GM23338 (cell line): ENCODE measurements at regions not wholly inside any gene's neighbourhood (a gene's known extent, or its start where the extent isn't known, plus 50 kb on each side); places are given as distances from the start of the nearest gene placed in this dataset.

ENCODE experiments used
- ATAC-seq: fragments of 200-7000 bp; cut with Tn5 transposase; 3 replicates; pipeline ENCODE4 v1.9.1; 2020
- DNase-seq: peaks from one replicate; pipeline ENCODE4 v3.0.0-alpha.2; 2015; ENCODE audit warnings: low spot score
- H2AFZ ChIP-seq: fragments of 200-600 bp; sonication (generic); 2 replicates; pipeline ENCODE4 v1.8.0; 2016; ENCODE audit warnings: antibody characterized with exemption, mild to moderate bottlenecking, moderate library complexity
- H3F3A ChIP-seq: fragments of 200-600 bp; sonication (generic); replicated peaks from 2 replicates; pipeline ENCODE4 v1.8.0; 2017; ENCODE audit warnings: antibody characterized with exemption, mixed run types, low read depth
- H3K27ac ChIP-seq: fragments of 200-600 bp; sonication (generic); 2 replicates; pipeline ENCODE4 v1.6.1; 2016; ENCODE audit warnings: low read depth
- H3K27me3 ChIP-seq: fragments of 200-600 bp; sonication (generic); 2 replicates; pipeline ENCODE4 v1.8.0; 2016; ENCODE audit warnings: mild to moderate bottlenecking, mixed run types, moderate library complexity; ENCODE audit not compliant: insufficient read depth
- H3K36me3 ChIP-seq: fragments of 200-600 bp; sonication (generic); 2 replicates; pipeline ENCODE4 v1.8.0; 2016; ENCODE audit warnings: mild to moderate bottlenecking; ENCODE audit not compliant: insufficient read depth
- H3K4me1 ChIP-seq: fragments of 200-600 bp; sonication (generic); 2 replicates; pipeline ENCODE4 v1.8.0; 2016; ENCODE audit warnings: mild to moderate bottlenecking, moderate library complexity; ENCODE audit not compliant: insufficient read depth
- H3K4me2 ChIP-seq: fragments of 200-600 bp; sonication (generic); 2 replicates; pipeline ENCODE4 v1.7.1; 2017; ENCODE audit warnings: mixed run types
- H3K4me3 ChIP-seq: fragments of 200-600 bp; sonication (generic); 2 replicates; pipeline ENCODE4 v1.6.1; 2016; ENCODE audit warnings: mixed run types
- H3K79me2 ChIP-seq: fragments of 200-600 bp; sonication (generic); replicated peaks from 2 replicates; pipeline ENCODE4 v1.8.0; 2017; ENCODE audit warnings: mild to moderate bottlenecking; ENCODE audit not compliant: insufficient read depth
- H3K9me2 ChIP-seq: fragments of 200-600 bp; sonication (generic); 2 replicates; pipeline ENCODE4 v1.8.0; 2017; ENCODE audit not compliant: insufficient read depth
- H4K20me1 ChIP-seq: fragments of 200-600 bp; sonication (generic); replicated peaks from 2 replicates; pipeline ENCODE4 v1.8.0; 2017; ENCODE audit warnings: mild to moderate bottlenecking; ENCODE audit not compliant: insufficient read depth
- H3K27ac Mint-ChIP-seq: 2 replicates; pipeline ENCODE4 v1.8.0; 2020; ENCODE audit warnings: inconsistent platforms, mild to moderate bottlenecking, moderate library complexity, mixed read lengths
- H3K27me3 Mint-ChIP-seq: 3 replicates; pipeline ENCODE4 v1.8.0; 2022; ENCODE audit warnings: low read depth, mild to moderate bottlenecking, moderate library complexity, mixed read lengths, inconsistent platforms; ENCODE audit not compliant: insufficient read depth, poor library complexity
- H3K36me3 Mint-ChIP-seq: 3 replicates; pipeline ENCODE4 v1.8.0; 2021; ENCODE audit warnings: low read depth, mild to moderate bottlenecking, inconsistent platforms, moderate library complexity, mixed read lengths
- H3K4me1 Mint-ChIP-seq: 3 replicates; pipeline ENCODE4 v1.8.0; 2020; ENCODE audit warnings: mild to moderate bottlenecking, inconsistent platforms, mixed read lengths
- H3K4me3 Mint-ChIP-seq: 3 replicates; pipeline ENCODE4 v1.8.0; 2021; ENCODE audit warnings: moderate library complexity, mild to moderate bottlenecking, inconsistent platforms, mixed read lengths
- H3K9me3 Mint-ChIP-seq: 3 replicates; pipeline ENCODE4 v1.8.0; 2020; ENCODE audit warnings: moderate library complexity, mild to moderate bottlenecking, inconsistent platforms, mixed read lengths
- CTCF ChIP-seq, 2 experiments: fragments of 200-600 bp in 1 of 2; sonication (generic) in 1 of 2; conservative IDR thresholded peaks; 2 replicates each; pipeline versions ENCODE4 v1.5.1 to v1.6.1; 2016 to 2017; ENCODE audit warnings: antibody characterized with exemption in 2 of 2, low read depth in 2 of 2, mild to moderate bottlenecking in 2 of 2, moderate library complexity in 1 of 2
- ETS1 ChIP-seq: IDR thresholded peaks from 2 replicates; pipeline ENCODE4 v1.6.1; 2016; ENCODE audit warnings: antibody characterized with exemption
- EZH2 ChIP-seq: fragments of 200-600 bp; sonication (generic); IDR thresholded peaks from one replicate; pipeline ENCODE4 v1.8.0; 2017; ENCODE audit warnings: antibody characterized with exemption, mild to moderate bottlenecking, low read depth; ENCODE audit not compliant: unreplicated experiment
- EZH2phosphoT487 ChIP-seq: fragments of 200-600 bp; sonication (generic); IDR thresholded peaks from one replicate; pipeline ENCODE4 v1.8.1; 2018; ENCODE audit warnings: antibody characterized with exemption; ENCODE audit not compliant: unreplicated experiment
- JUNB ChIP-seq: IDR thresholded peaks from one replicate; pipeline ENCODE4 v1.6.1; 2016; ENCODE audit warnings: antibody characterized with exemption; ENCODE audit not compliant: unreplicated experiment
- NANOG ChIP-seq: IDR thresholded peaks from 2 replicates; pipeline ENCODE4 v1.6.1; 2016; ENCODE audit warnings: antibody characterized with exemption, borderline replicate concordance
- POLR2AphosphoS5 ChIP-seq: IDR thresholded peaks from 2 replicates; pipeline ENCODE4 v1.6.1; 2016; ENCODE audit warnings: antibody characterized with exemption, low read depth
- REST ChIP-seq: IDR thresholded peaks from one replicate; pipeline ENCODE4 v1.6.1; 2018; ENCODE audit warnings: antibody characterized with exemption; ENCODE audit not compliant: unreplicated experiment
- STAT1 ChIP-seq: IDR thresholded peaks from one replicate; pipeline ENCODE4 v1.6.1; 2016; ENCODE audit warnings: antibody characterized with exemption; ENCODE audit not compliant: unreplicated experiment
- ZNF114 ChIP-seq: fragments of 250-450 bp; sonication (Bioruptor Pico); IDR thresholded peaks from 2 replicates; pipeline ENCODE4 v1.5.0; 2020; ENCODE audit warnings: mild to moderate bottlenecking, moderate library complexity
- ZNF462 ChIP-seq: fragments of 250-450 bp; sonication (Bioruptor Pico); IDR thresholded peaks from 2 replicates; pipeline ENCODE4 v1.5.0; 2020; ENCODE audit warnings: mild to moderate bottlenecking, moderate library complexity

- no peaks in the 10 kb centered on the region for H3K27me3 ChIP-seq
- no peak overlapping the region for H3K4me3 ChIP-seq
- DNase-seq (no peak), ATAC-seq (no peak)
- no peak overlapping the region for H3K27ac Mint-ChIP-seq
- peaks cover 4% of the 10 kb centered on the region; the same call in 1 of the 2 replicates for H3K9me2 ChIP-seq
- no peaks in the 10 kb centered on the region for H3F3A ChIP-seq
- no peaks in the 10 kb centered on the region for H3K36me3 Mint-ChIP-seq
- TF ChIP-seq ZNF462 (CRISPR knock-in tag), result no peak
- TF ChIP-seq EZH2phosphoT487, result no peak
- no peak for TF ChIP-seq POLR2AphosphoS5
- no peak for TF ChIP-seq CTCF (conservative IDR thresholded peaks at IDR 0.05; ENCODE audit: low read depth in 2 of 2)
- no peak for TF ChIP-seq ZNF114 (CRISPR knock-in tag)
- TF ChIP-seq EZH2, result no peak
- TF ChIP-seq JUNB, result no peak
- no peak for TF ChIP-seq REST
- no peak for TF ChIP-seq NANOG
- no peak for TF ChIP-seq ETS1
- no peak for TF ChIP-seq STAT1
- no peaks in the 10 kb centered on the region for H3K9me3 Mint-ChIP-seq
- H3K4me3 Mint-ChIP-seq, result no peak overlapping the region
- H3K4me1 Mint-ChIP-seq, result no peaks in the 10 kb centered on the region
- H3K79me2 ChIP-seq, result no peaks in the 10 kb centered on the region
- no peak overlapping the region for H3K27ac ChIP-seq
- no peaks in the 10 kb centered on the region for H3K36me3 ChIP-seq
- H3K4me2 ChIP-seq, result no peak overlapping the region
- no peak overlapping the region for H2AFZ ChIP-seq
- no peaks in the 10 kb centered on the region for H4K20me1 ChIP-seq
- peaks cover 2% of the 10 kb centered on the region for H3K27me3 Mint-ChIP-seq
- no peaks in the 10 kb centered on the region for H3K4me1 ChIP-seq
These were observed 575.3 kb upstream of the MEF2C start for GRCh38 chr5:89458332-89458656.
